ENCODE measurements at regions not wholly inside any gene's neighbourhood (a gene's known extent, or its start where the extent isn't known, plus 50 kb on each side); places are given as distances from the start of the nearest gene placed in this dataset.

DNA sequence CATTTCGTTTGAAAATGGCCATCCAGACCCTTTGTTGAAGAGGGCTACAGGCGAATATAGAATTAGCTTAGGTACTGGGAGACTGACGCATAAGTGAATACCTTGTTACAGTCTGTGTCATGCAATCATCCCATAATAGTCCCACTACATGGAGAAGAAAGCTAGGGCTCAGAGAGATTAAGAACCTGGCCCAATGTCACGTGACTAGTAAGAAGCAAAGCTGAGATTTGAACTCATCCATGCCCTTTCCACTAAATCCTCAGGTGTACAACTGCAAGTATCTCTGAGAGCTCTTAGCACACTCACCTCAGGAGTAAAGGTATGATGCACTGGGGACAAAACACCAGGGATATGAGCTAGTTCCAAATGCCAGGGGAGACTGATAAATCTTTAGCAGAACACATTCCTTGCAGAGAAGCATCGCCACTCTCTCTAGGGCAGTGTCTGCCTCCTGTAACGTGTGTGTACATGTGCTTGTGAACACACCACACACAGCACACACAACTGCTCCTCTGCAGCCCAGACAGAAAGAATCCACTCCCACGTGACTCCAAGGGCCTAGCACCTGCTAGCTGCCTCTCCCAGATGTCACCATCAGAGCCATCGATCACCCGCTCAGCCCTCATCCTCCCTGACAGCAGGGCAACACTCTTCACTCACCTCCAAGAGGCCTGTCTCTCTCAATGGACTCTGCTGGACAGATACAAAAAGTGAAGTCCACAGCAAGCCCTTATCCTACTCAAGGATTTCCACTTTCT lies 402.8 kb downstream of the NXPE2 start:
- no peaks in the 10 kb centered on the region for H3K27me3 ChIP-seq (ENCODE audit: low read length)
- ATAC-seq: no peak
- H3K9ac ChIP-seq (ENCODE audit: low read length): no peak overlapping the region
- H3K27ac ChIP-seq (ENCODE audit: low read length): no peak overlapping the region
- no peaks in the 10 kb centered on the region for H3K4me1 ChIP-seq (ENCODE audit: insufficient read depth, low read length)
- TF ChIP-seq EZH2phosphoT487 (IDR thresholded peaks at IDR 0.05; ENCODE audit: borderline replicate concordance, low read length): no peak
- TF ChIP-seq, protein P1, sequence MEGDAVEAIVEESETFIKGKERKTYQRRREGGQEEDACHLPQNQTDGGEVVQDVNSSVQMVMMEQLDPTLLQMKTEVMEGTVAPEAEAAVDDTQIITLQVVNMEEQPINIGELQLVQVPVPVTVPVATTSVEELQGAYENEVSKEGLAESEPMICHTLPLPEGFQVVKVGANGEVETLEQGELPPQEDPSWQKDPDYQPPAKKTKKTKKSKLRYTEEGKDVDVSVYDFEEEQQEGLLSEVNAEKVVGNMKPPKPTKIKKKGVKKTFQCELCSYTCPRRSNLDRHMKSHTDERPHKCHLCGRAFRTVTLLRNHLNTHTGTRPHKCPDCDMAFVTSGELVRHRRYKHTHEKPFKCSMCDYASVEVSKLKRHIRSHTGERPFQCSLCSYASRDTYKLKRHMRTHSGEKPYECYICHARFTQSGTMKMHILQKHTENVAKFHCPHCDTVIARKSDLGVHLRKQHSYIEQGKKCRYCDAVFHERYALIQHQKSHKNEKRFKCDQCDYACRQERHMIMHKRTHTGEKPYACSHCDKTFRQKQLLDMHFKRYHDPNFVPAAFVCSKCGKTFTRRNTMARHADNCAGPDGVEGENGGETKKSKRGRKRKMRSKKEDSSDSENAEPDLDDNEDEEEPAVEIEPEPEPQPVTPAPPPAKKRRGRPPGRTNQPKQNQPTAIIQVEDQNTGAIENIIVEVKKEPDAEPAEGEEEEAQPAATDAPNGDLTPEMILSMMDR (conservative IDR thresholded peaks at IDR 0.05; ENCODE audit: low read depth, low read length): no peak
- TF ChIP-seq EZH2 (IDR thresholded peaks at IDR 0.05; ENCODE audit: low read length, unreplicated experiment): no peak
- no peak overlapping the region for H2AFZ ChIP-seq (ENCODE audit: low read length)
- no peak overlapping the region for H3K4me2 ChIP-seq (ENCODE audit: low read length)
- H3K9me3 ChIP-seq (ENCODE audit: low read length): peaks cover 12% of the 10 kb centered on the region; the same call in 1 of the 2 replicates
- no peaks in the 10 kb centered on the region for H3F3A ChIP-seq (ENCODE audit: low read length, unreplicated experiment)
- DNase-seq: no peak
- no peaks in the 10 kb centered on the region for H3K79me2 ChIP-seq (ENCODE audit: low read length)
- POLR2A ChIA-PET (ENCODE audit: unreplicated experiment): no interaction called here
- intact Hi-C loops (cut with micrococcal nuclease): no loop called here
- no peaks in the 10 kb centered on the region for H3K9me2 ChIP-seq (replicated peaks; ENCODE audit: low read length)
- no TSS peak for BruUV-seq (replicated peaks)
- CTCF ChIA-PET: no interaction called here
- H3K36me3 ChIP-seq (ENCODE audit: low read depth, low read length): no peaks in the 10 kb centered on the region
- no peak overlapping the region for H3K4me3 ChIP-seq (ENCODE audit: low read length)
- no peaks in the 10 kb centered on the region for H4K20me1 ChIP-seq (ENCODE audit: low read length)

DNA sequence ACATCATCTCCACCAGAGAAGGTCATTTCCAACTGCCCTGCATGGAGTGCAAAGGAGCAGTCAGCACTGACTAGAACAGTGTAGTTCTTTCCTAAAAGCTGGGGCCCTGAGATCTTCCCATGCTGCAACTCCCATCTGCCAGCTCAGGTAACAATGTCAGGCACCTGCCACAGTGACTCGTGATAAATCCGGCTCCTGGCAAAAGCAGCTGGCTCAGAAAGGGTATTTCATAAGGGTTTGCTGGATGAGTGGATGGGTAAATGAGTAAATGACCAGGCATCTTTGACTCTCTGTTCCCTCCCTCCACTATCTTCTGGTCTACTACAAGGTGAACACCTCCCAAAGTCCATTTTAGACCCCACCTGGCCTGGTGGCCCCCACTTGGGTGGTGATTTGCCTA lies 403.6 kb downstream of the NXPE2 start:
- Histone ChIP-seq H3K4me2 (ENCODE audit: low read length) (no peak overlapping the region), H4K20me1 (ENCODE audit: low read length) (no peaks in the 10 kb centered on the region), H3K4me3 (ENCODE audit: low read length) (no peak overlapping the region), H3K27me3 (ENCODE audit: low read length) (no peaks in the 10 kb centered on the region), H3K36me3 (ENCODE audit: low read depth, low read length) (no peaks in the 10 kb centered on the region), H2AFZ (ENCODE audit: low read length) (no peak overlapping the region), H3K9me2 (replicated peaks; ENCODE audit: low read length) (no peaks in the 10 kb centered on the region), H3F3A (ENCODE audit: low read length, unreplicated experiment) (no peaks in the 10 kb centered on the region), H3K9me3 (ENCODE audit: low read length) (peaks cover 11% of the 10 kb centered on the region), H3K9ac (ENCODE audit: low read length) (no peak overlapping the region), H3K27ac (ENCODE audit: low read length) (no peak overlapping the region), H3K79me2 (ENCODE audit: low read length) (no peaks in the 10 kb centered on the region), H3K4me1 (ENCODE audit: insufficient read depth, low read length) (no peaks in the 10 kb centered on the region)
- BruUV-seq (replicated peaks): no TSS peak
- ATAC-seq (no peak), DNase-seq (no peak)
- ChIA-PET POLR2A (ENCODE audit: unreplicated experiment) (no interaction called here), CTCF (no interaction called here)
- TF ChIP-seq EZH2 (IDR thresholded peaks at IDR 0.05; ENCODE audit: low read length, unreplicated experiment): no peak
- TF ChIP-seq, protein P1 (conservative IDR thresholded peaks at IDR 0.05; ENCODE audit: low read depth, low read length): no peak
- no peak for TF ChIP-seq EZH2phosphoT487 (IDR thresholded peaks at IDR 0.05; ENCODE audit: borderline replicate concordance, low read length)
- intact Hi-C loops (cut with micrococcal nuclease): no loop called here

DNA sequence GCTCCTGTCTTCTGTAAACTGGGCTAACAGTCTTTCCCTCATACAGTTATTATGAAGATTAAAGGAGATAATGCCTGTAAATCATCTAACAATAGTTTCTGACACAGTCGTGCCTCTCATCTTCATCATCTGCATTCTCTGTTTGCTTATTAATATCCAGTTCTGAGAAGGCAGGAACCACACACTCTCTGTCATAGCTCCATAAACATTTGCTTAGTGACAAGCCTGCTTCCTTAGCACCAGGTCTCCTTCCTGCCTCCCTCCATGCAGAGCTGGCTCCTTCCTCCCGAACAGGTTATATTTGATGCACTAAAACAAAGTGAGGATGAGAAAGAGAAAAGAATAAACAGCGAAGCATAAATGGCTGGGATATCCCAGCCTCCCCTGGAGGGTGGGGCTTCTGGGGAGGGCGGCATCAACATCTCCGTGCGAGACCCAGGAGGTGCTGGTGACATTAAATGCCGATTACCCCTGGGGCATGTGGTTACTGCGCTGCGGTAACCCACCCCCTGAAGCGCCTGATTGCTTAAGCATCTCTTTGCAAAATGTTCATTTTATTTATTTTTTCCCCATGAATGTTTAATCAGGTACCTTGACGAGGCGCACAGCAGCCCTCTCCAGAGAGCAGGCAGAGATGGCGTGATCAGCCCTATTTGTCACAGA lies 404.9 kb downstream of the NXPE2 start:
- no peak for TF ChIP-seq EZH2 (IDR thresholded peaks at IDR 0.05; ENCODE audit: low read length, unreplicated experiment)
- no TSS peak for BruUV-seq (replicated peaks)
- Histone ChIP-seq H3K9me2 (replicated peaks; ENCODE audit: low read length) (no peaks in the 10 kb centered on the region), H3K9ac (ENCODE audit: low read length) (no peak overlapping the region), H3K4me1 (ENCODE audit: insufficient read depth, low read length) (no peaks in the 10 kb centered on the region), H2AFZ (ENCODE audit: low read length) (no peak overlapping the region), H3K4me2 (ENCODE audit: low read length) (no peak overlapping the region), H3K4me3 (ENCODE audit: low read length) (no peak overlapping the region), H4K20me1 (ENCODE audit: low read length) (no peaks in the 10 kb centered on the region), H3K36me3 (ENCODE audit: low read depth, low read length) (no peaks in the 10 kb centered on the region), H3K9me3 (ENCODE audit: low read length) (peaks cover 15% of the 10 kb centered on the region), H3F3A (ENCODE audit: low read length, unreplicated experiment) (no peaks in the 10 kb centered on the region), H3K79me2 (ENCODE audit: low read length) (no peaks in the 10 kb centered on the region), H3K27me3 (ENCODE audit: low read length) (no peaks in the 10 kb centered on the region), H3K27ac (ENCODE audit: low read length) (no peak overlapping the region)
- ATAC-seq (no peak), DNase-seq (no peak)
- CTCF ChIA-PET: no interaction called here
- intact Hi-C loops (cut with micrococcal nuclease): no loop called here
- POLR2A ChIA-PET (ENCODE audit: unreplicated experiment): no interaction called here

All from PC-3 (cell line).